OCI-LY1 (cell line): ENCODE measurements at regions not wholly inside any gene's neighbourhood (a gene's known extent, or its start where the extent isn't known, plus 50 kb on each side); places are given as distances from the start of the nearest gene placed in this dataset.

Experiments
- H2AFZ ChIP-seq: fragments of 200-600 bp; sonication (generic), shearing (Covaris generic); 2 replicates; pipeline ENCODE4 v1.6.0; 2014; ENCODE audit warnings: antibody characterized with exemption, mild to moderate bottlenecking, low read length
- H3F3A ChIP-seq: fragments of 200-600 bp; sonication (generic), shearing (Covaris generic); 2 replicates; pipeline ENCODE4 v1.6.0; 2014; ENCODE audit warnings: mild to moderate bottlenecking, antibody characterized with exemption, low read length, moderate library complexity; ENCODE audit not compliant: insufficient read depth
- H3K27ac ChIP-seq: fragments of 200-600 bp; sonication (generic); 2 replicates; pipeline ENCODE4 v1.5.1; 2014; ENCODE audit warnings: low read length, mixed run types, mild to moderate bottlenecking, low read depth; ENCODE audit not compliant: poor library complexity, severe bottlenecking
- H3K27me3 ChIP-seq: fragments of 200-600 bp; sonication (generic); 2 replicates; pipeline ENCODE4 v1.6.0; 2014; ENCODE audit warnings: antibody characterized with exemption, mild to moderate bottlenecking, low read length, moderate library complexity; ENCODE audit not compliant: insufficient read depth
- H3K36me3 ChIP-seq: fragments of 200-600 bp; sonication (generic); 2 replicates; pipeline ENCODE4 v1.6.1; 2014; ENCODE audit warnings: mild to moderate bottlenecking, antibody characterized with exemption, low read length, moderate library complexity, mixed read lengths; ENCODE audit not compliant: insufficient read depth
- H3K4me1 ChIP-seq: fragments of 200-600 bp; sonication (generic); 2 replicates; pipeline ENCODE4 v1.5.1; 2014; ENCODE audit warnings: mild to moderate bottlenecking, low read length, moderate library complexity; ENCODE audit not compliant: insufficient read depth, severe bottlenecking
- H3K4me2 ChIP-seq: fragments of 200-600 bp; sonication (generic), shearing (Covaris generic); 2 replicates; pipeline ENCODE4 v1.6.1; 2014; ENCODE audit warnings: low read length
- H3K4me3 ChIP-seq: fragments of 200-600 bp; sonication (generic); 2 replicates; pipeline ENCODE4 v1.5.1; 2014; ENCODE audit warnings: low read length, low read depth, mild to moderate bottlenecking, mixed read lengths; ENCODE audit not compliant: poor library complexity, severe bottlenecking
- H3K79me2 ChIP-seq: fragments of 200-600 bp; shearing (Covaris generic); 2 replicates; pipeline ENCODE4 v1.6.1; 2016; ENCODE audit warnings: mixed run types, low read length, mixed read lengths; ENCODE audit not compliant: insufficient read depth
- H3K9ac ChIP-seq: fragments of 200-600 bp; sonication (generic), shearing (Covaris generic); 2 replicates; pipeline ENCODE4 v1.6.1; 2014; ENCODE audit warnings: mild to moderate bottlenecking, low read length, mixed read lengths
- H3K9me2 ChIP-seq: fragments of 200-600 bp; sonication (generic), shearing (Covaris generic); 2 replicates; pipeline ENCODE4 v1.6.1; 2014; ENCODE audit warnings: low read depth, mild to moderate bottlenecking, low read length, mixed read lengths
- H3K9me3 ChIP-seq: fragments of 200-600 bp; shearing (Covaris generic); 2 replicates; pipeline ENCODE4 v1.6.1; 2014; ENCODE audit warnings: low read length, mixed read lengths
- H4K20me1 ChIP-seq: fragments of 200-600 bp; sonication (generic), shearing (Covaris generic); 2 replicates; pipeline ENCODE4 v1.6.0; 2016; ENCODE audit warnings: mild to moderate bottlenecking, low read length; ENCODE audit not compliant: insufficient read depth
- EZH2 ChIP-seq: fragments of 200-600 bp; sonication (generic), shearing (Covaris generic); IDR thresholded peaks from 2 replicates; pipeline ENCODE4 v1.8.0; 2017; ENCODE audit warnings: borderline replicate concordance, mixed run types, mild to moderate bottlenecking, antibody characterized with exemption, low read length, moderate library complexity, mixed read lengths
- TF ChIP-seq, protein P1 (sequence below): fragments of 200-600 bp; sonication (generic), shearing (Covaris generic); IDR thresholded peaks from 2 replicates; pipeline ENCODE4 v1.5.1; 2017; ENCODE audit warnings: mild to moderate bottlenecking, antibody characterized with exemption, low read length, moderate library complexity, mixed read lengths

GRCh38 chr3:26353097-26353496 lies 269.5 kb upstream of the LRRC3B start:
- Histone ChIP-seq H2AFZ (no peak overlapping the region), H3K27ac (no peak overlapping the region), H3K4me3 (no peak overlapping the region), H3K27me3 (no peaks in the 10 kb centered on the region), H3K79me2 (no peaks in the 10 kb centered on the region), H3K9ac (no peak overlapping the region), H3K9me3 (0 out of 2 replicates have a peak, but pooled peaks cover 2% of the 10 kb centered on the region), H4K20me1 (no peaks in the 10 kb centered on the region), H3F3A (no peaks in the 10 kb centered on the region), H3K9me2 (no peaks in the 10 kb centered on the region), H3K4me2 (no peak overlapping the region), H3K4me1 (no peaks in the 10 kb centered on the region), H3K36me3 (no peaks in the 10 kb centered on the region)
- TF ChIP-seq, protein P1, sequence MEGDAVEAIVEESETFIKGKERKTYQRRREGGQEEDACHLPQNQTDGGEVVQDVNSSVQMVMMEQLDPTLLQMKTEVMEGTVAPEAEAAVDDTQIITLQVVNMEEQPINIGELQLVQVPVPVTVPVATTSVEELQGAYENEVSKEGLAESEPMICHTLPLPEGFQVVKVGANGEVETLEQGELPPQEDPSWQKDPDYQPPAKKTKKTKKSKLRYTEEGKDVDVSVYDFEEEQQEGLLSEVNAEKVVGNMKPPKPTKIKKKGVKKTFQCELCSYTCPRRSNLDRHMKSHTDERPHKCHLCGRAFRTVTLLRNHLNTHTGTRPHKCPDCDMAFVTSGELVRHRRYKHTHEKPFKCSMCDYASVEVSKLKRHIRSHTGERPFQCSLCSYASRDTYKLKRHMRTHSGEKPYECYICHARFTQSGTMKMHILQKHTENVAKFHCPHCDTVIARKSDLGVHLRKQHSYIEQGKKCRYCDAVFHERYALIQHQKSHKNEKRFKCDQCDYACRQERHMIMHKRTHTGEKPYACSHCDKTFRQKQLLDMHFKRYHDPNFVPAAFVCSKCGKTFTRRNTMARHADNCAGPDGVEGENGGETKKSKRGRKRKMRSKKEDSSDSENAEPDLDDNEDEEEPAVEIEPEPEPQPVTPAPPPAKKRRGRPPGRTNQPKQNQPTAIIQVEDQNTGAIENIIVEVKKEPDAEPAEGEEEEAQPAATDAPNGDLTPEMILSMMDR = no peak
- no peak for TF ChIP-seq EZH2

DNA sequence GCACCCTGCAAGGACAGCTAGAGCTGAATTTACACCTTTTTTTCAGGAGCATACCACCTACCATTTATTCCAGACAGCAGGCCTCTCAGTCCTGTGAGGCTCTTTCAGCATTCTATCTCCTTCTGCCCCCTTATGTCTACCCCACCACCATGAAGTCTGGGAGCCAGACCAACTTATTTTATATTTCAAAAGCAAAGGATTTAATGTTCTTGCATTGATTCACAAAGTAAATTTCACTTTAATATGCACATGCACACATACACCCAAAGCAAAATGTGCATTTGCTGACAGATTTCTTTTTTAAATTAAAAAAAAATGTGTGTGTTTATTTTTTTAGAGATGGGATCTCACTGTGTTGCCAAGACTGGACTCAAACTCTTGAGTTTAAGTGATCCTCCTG lies 264.2 kb upstream of the LRRC3B start:
- H3K36me3 ChIP-seq = no peaks in the 10 kb centered on the region
- no peak overlapping the region for H3K27ac ChIP-seq
- no peaks in the 10 kb centered on the region for H4K20me1 ChIP-seq
- H3K9me3 ChIP-seq = no peaks in the 10 kb centered on the region
- no peaks in the 10 kb centered on the region for H3K27me3 ChIP-seq
- no peaks in the 10 kb centered on the region for H3K4me1 ChIP-seq
- H3F3A ChIP-seq = no peaks in the 10 kb centered on the region
- TF ChIP-seq, protein P1 = no peak
- no peak for TF ChIP-seq EZH2
- no peaks in the 10 kb centered on the region for H3K79me2 ChIP-seq
- no peak overlapping the region for H3K4me3 ChIP-seq
- H3K4me2 ChIP-seq = no peak overlapping the region
- no peak overlapping the region for H3K9ac ChIP-seq
- no peak overlapping the region for H2AFZ ChIP-seq
- H3K9me2 ChIP-seq = no peaks in the 10 kb centered on the region

DNA sequence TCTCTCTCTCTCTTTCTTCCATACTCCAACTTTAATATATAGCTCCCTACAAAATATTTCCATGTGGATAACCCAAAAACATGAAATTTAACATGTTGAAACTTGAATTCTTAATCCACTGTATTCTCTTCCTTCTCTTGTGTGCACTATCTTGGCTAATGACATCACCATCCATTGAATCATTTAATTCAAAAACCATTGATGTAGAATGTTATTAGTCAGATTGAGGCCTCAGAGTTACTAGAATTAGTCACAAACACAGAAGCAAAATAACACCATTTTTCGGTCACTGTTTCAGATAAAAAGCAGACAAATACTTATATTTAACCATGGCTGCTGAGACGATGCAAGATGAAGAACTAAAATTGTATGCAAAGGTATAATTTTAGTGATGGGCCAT lies 256.9 kb upstream of the LRRC3B start:
- no peaks in the 10 kb centered on the region for H3K79me2 ChIP-seq
- no peaks in the 10 kb centered on the region for H3K36me3 ChIP-seq
- no peaks in the 10 kb centered on the region for H3K27me3 ChIP-seq
- no peaks in the 10 kb centered on the region for H3K9me2 ChIP-seq
- H3F3A ChIP-seq = no peaks in the 10 kb centered on the region
- no peak for TF ChIP-seq EZH2
- TF ChIP-seq, protein P1 = no peak
- H3K4me1 ChIP-seq = no peaks in the 10 kb centered on the region
- H4K20me1 ChIP-seq = no peaks in the 10 kb centered on the region
- H2AFZ ChIP-seq = no peak overlapping the region
- H3K27ac ChIP-seq = no peak overlapping the region
- H3K9ac ChIP-seq = no peak overlapping the region
- H3K4me3 ChIP-seq = no peak overlapping the region
- no peaks in the 10 kb centered on the region for H3K9me3 ChIP-seq
- no peak overlapping the region for H3K4me2 ChIP-seq
